GM23338 (cell line): ENCODE measurements at regions not wholly inside any gene's neighbourhood (a gene's known extent, or its start where the extent isn't known, plus 50 kb on each side); places are given as distances from the start of the nearest gene placed in this dataset.

ENCODE experiments used
- ATAC-seq: fragments of 200-7000 bp; cut with Tn5 transposase; 3 replicates; pipeline ENCODE4 v1.9.1; 2020
- DNase-seq: peaks from one replicate; pipeline ENCODE4 v3.0.0-alpha.2; 2015; ENCODE audit warnings: low spot score
- H2AFZ ChIP-seq: fragments of 200-600 bp; sonication (generic); 2 replicates; pipeline ENCODE4 v1.8.0; 2016; ENCODE audit warnings: antibody characterized with exemption, mild to moderate bottlenecking, moderate library complexity
- H3F3A ChIP-seq: fragments of 200-600 bp; sonication (generic); replicated peaks from 2 replicates; pipeline ENCODE4 v1.8.0; 2017; ENCODE audit warnings: antibody characterized with exemption, mixed run types, low read depth
- H3K27ac ChIP-seq: fragments of 200-600 bp; sonication (generic); 2 replicates; pipeline ENCODE4 v1.6.1; 2016; ENCODE audit warnings: low read depth
- H3K27me3 ChIP-seq: fragments of 200-600 bp; sonication (generic); 2 replicates; pipeline ENCODE4 v1.8.0; 2016; ENCODE audit warnings: mild to moderate bottlenecking, mixed run types, moderate library complexity; ENCODE audit not compliant: insufficient read depth
- H3K36me3 ChIP-seq: fragments of 200-600 bp; sonication (generic); 2 replicates; pipeline ENCODE4 v1.8.0; 2016; ENCODE audit warnings: mild to moderate bottlenecking; ENCODE audit not compliant: insufficient read depth
- H3K4me1 ChIP-seq: fragments of 200-600 bp; sonication (generic); 2 replicates; pipeline ENCODE4 v1.8.0; 2016; ENCODE audit warnings: mild to moderate bottlenecking, moderate library complexity; ENCODE audit not compliant: insufficient read depth
- H3K4me2 ChIP-seq: fragments of 200-600 bp; sonication (generic); 2 replicates; pipeline ENCODE4 v1.7.1; 2017; ENCODE audit warnings: mixed run types
- H3K4me3 ChIP-seq: fragments of 200-600 bp; sonication (generic); 2 replicates; pipeline ENCODE4 v1.6.1; 2016; ENCODE audit warnings: mixed run types
- H3K79me2 ChIP-seq: fragments of 200-600 bp; sonication (generic); replicated peaks from 2 replicates; pipeline ENCODE4 v1.8.0; 2017; ENCODE audit warnings: mild to moderate bottlenecking; ENCODE audit not compliant: insufficient read depth
- H3K9me2 ChIP-seq: fragments of 200-600 bp; sonication (generic); 2 replicates; pipeline ENCODE4 v1.8.0; 2017; ENCODE audit not compliant: insufficient read depth
- H4K20me1 ChIP-seq: fragments of 200-600 bp; sonication (generic); replicated peaks from 2 replicates; pipeline ENCODE4 v1.8.0; 2017; ENCODE audit warnings: mild to moderate bottlenecking; ENCODE audit not compliant: insufficient read depth
- H3K27ac Mint-ChIP-seq: 2 replicates; pipeline ENCODE4 v1.8.0; 2020; ENCODE audit warnings: inconsistent platforms, mild to moderate bottlenecking, moderate library complexity, mixed read lengths
- H3K27me3 Mint-ChIP-seq: 3 replicates; pipeline ENCODE4 v1.8.0; 2022; ENCODE audit warnings: low read depth, mild to moderate bottlenecking, moderate library complexity, mixed read lengths, inconsistent platforms; ENCODE audit not compliant: insufficient read depth, poor library complexity
- H3K36me3 Mint-ChIP-seq: 3 replicates; pipeline ENCODE4 v1.8.0; 2021; ENCODE audit warnings: low read depth, mild to moderate bottlenecking, inconsistent platforms, moderate library complexity, mixed read lengths
- H3K4me1 Mint-ChIP-seq: 3 replicates; pipeline ENCODE4 v1.8.0; 2020; ENCODE audit warnings: mild to moderate bottlenecking, inconsistent platforms, mixed read lengths
- H3K4me3 Mint-ChIP-seq: 3 replicates; pipeline ENCODE4 v1.8.0; 2021; ENCODE audit warnings: moderate library complexity, mild to moderate bottlenecking, inconsistent platforms, mixed read lengths
- H3K9me3 Mint-ChIP-seq: 3 replicates; pipeline ENCODE4 v1.8.0; 2020; ENCODE audit warnings: moderate library complexity, mild to moderate bottlenecking, inconsistent platforms, mixed read lengths
- CREB1 ChIP-seq: fragments of 250-450 bp; sonication (Bioruptor Pico); IDR thresholded peaks from 2 replicates; pipeline ENCODE4 v1.5.0; 2020; ENCODE audit warnings: low read depth, mild to moderate bottlenecking, moderate library complexity
- EZH2 ChIP-seq: fragments of 200-600 bp; sonication (generic); IDR thresholded peaks from one replicate; pipeline ENCODE4 v1.8.0; 2017; ENCODE audit warnings: antibody characterized with exemption, mild to moderate bottlenecking, low read depth; ENCODE audit not compliant: unreplicated experiment
- EZH2phosphoT487 ChIP-seq: fragments of 200-600 bp; sonication (generic); IDR thresholded peaks from one replicate; pipeline ENCODE4 v1.8.1; 2018; ENCODE audit warnings: antibody characterized with exemption; ENCODE audit not compliant: unreplicated experiment
- JUNB ChIP-seq: IDR thresholded peaks from one replicate; pipeline ENCODE4 v1.6.1; 2016; ENCODE audit warnings: antibody characterized with exemption; ENCODE audit not compliant: unreplicated experiment
- NANOG ChIP-seq: IDR thresholded peaks from 2 replicates; pipeline ENCODE4 v1.6.1; 2016; ENCODE audit warnings: antibody characterized with exemption, borderline replicate concordance
- POLR2AphosphoS5 ChIP-seq: IDR thresholded peaks from 2 replicates; pipeline ENCODE4 v1.6.1; 2016; ENCODE audit warnings: antibody characterized with exemption, low read depth
- STAT1 ChIP-seq: IDR thresholded peaks from one replicate; pipeline ENCODE4 v1.6.1; 2016; ENCODE audit warnings: antibody characterized with exemption; ENCODE audit not compliant: unreplicated experiment
- ZNF114 ChIP-seq: fragments of 250-450 bp; sonication (Bioruptor Pico); IDR thresholded peaks from 2 replicates; pipeline ENCODE4 v1.5.0; 2020; ENCODE audit warnings: mild to moderate bottlenecking, moderate library complexity
- ZNF331 ChIP-seq: fragments of 250-450 bp; sonication (Bioruptor Pico); IDR thresholded peaks from 2 replicates; pipeline ENCODE4 v1.5.0; 2020; ENCODE audit warnings: low read depth, mild to moderate bottlenecking, moderate library complexity
- TF ChIP-seq, protein P1 (sequence below), 2 experiments: fragments of 200-600 bp in 1 of 2; sonication (generic) in 1 of 2; conservative IDR thresholded peaks; 2 replicates each; pipeline versions ENCODE4 v1.5.1 to v1.6.1; 2016 to 2017; ENCODE audit warnings: antibody characterized with exemption in 2 of 2, low read depth in 2 of 2, mild to moderate bottlenecking in 2 of 2, moderate library complexity in 1 of 2
- TF ChIP-seq, protein P2 (sequence below): fragments of 250-450 bp; sonication (Bioruptor Pico); IDR thresholded peaks from 2 replicates; pipeline ENCODE4 v1.5.0; 2020; ENCODE audit warnings: mild to moderate bottlenecking, moderate library complexity
- TF ChIP-seq, protein P3 (sequence below): IDR thresholded peaks from 2 replicates; pipeline ENCODE4 v1.6.1; 2016; ENCODE audit warnings: antibody characterized with exemption
- TF ChIP-seq, protein P4 (sequence below): IDR thresholded peaks from one replicate; pipeline ENCODE4 v1.6.1; 2018; ENCODE audit warnings: antibody characterized with exemption; ENCODE audit not compliant: unreplicated experiment

DNA sequence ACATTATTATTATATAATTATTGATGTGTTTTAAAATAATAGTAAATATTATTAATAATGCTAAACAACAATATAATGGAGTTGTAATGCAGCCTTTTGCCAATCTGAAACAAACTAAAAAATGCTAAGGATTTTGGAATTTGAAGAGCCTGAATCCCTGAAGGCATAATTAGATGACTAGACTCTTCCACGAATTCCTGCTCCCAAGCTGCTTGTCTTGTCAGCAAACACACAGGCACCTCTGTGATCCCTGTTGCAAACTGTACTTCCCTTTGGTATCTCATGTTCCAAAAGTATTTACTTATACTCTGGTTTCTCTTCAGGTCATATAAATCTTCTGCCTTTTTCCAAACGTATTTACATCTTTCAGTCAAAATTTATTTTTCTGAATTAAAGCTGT, 1862.4 kb downstream of the OLFM4 start:
- Mint-ChIP-seq H3K9me3 (no peaks in the 10 kb centered on the region), H3K4me1 (peaks cover 3% of the 10 kb centered on the region; the same call in 2 of the 3 replicates), H3K4me3 (no peak overlapping the region), H3K27ac (no peak overlapping the region), H3K36me3 (no peaks in the 10 kb centered on the region), H3K27me3 (no peaks in the 10 kb centered on the region)
- Histone ChIP-seq H3K4me2 (no peak overlapping the region), H3K4me1 (no peaks in the 10 kb centered on the region), H3K27ac (no peak overlapping the region), H3K4me3 (no peak overlapping the region), H3K79me2 (no peaks in the 10 kb centered on the region), H3K9me2 (no peaks in the 10 kb centered on the region), H3F3A (no peaks in the 10 kb centered on the region), H3K27me3 (no peaks in the 10 kb centered on the region), H3K36me3 (no peaks in the 10 kb centered on the region), H2AFZ (no peak overlapping the region), H4K20me1 (no peaks in the 10 kb centered on the region)
- no peak for ATAC-seq
- TF ChIP-seq EZH2 (no peak), CREB1 (CRISPR knock-in tag) (no peak), ZNF331 (no peak), STAT1 (no peak), EZH2phosphoT487 (no peak), POLR2AphosphoS5 (no peak), JUNB (no peak), NANOG (no peak), ZNF114 (CRISPR knock-in tag) (no peak)
- TF ChIP-seq, protein P1, sequence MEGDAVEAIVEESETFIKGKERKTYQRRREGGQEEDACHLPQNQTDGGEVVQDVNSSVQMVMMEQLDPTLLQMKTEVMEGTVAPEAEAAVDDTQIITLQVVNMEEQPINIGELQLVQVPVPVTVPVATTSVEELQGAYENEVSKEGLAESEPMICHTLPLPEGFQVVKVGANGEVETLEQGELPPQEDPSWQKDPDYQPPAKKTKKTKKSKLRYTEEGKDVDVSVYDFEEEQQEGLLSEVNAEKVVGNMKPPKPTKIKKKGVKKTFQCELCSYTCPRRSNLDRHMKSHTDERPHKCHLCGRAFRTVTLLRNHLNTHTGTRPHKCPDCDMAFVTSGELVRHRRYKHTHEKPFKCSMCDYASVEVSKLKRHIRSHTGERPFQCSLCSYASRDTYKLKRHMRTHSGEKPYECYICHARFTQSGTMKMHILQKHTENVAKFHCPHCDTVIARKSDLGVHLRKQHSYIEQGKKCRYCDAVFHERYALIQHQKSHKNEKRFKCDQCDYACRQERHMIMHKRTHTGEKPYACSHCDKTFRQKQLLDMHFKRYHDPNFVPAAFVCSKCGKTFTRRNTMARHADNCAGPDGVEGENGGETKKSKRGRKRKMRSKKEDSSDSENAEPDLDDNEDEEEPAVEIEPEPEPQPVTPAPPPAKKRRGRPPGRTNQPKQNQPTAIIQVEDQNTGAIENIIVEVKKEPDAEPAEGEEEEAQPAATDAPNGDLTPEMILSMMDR (conservative IDR thresholded peaks at IDR 0.05; ENCODE audit: low read depth in 2 of 2): no peak
- TF ChIP-seq, protein P2, sequence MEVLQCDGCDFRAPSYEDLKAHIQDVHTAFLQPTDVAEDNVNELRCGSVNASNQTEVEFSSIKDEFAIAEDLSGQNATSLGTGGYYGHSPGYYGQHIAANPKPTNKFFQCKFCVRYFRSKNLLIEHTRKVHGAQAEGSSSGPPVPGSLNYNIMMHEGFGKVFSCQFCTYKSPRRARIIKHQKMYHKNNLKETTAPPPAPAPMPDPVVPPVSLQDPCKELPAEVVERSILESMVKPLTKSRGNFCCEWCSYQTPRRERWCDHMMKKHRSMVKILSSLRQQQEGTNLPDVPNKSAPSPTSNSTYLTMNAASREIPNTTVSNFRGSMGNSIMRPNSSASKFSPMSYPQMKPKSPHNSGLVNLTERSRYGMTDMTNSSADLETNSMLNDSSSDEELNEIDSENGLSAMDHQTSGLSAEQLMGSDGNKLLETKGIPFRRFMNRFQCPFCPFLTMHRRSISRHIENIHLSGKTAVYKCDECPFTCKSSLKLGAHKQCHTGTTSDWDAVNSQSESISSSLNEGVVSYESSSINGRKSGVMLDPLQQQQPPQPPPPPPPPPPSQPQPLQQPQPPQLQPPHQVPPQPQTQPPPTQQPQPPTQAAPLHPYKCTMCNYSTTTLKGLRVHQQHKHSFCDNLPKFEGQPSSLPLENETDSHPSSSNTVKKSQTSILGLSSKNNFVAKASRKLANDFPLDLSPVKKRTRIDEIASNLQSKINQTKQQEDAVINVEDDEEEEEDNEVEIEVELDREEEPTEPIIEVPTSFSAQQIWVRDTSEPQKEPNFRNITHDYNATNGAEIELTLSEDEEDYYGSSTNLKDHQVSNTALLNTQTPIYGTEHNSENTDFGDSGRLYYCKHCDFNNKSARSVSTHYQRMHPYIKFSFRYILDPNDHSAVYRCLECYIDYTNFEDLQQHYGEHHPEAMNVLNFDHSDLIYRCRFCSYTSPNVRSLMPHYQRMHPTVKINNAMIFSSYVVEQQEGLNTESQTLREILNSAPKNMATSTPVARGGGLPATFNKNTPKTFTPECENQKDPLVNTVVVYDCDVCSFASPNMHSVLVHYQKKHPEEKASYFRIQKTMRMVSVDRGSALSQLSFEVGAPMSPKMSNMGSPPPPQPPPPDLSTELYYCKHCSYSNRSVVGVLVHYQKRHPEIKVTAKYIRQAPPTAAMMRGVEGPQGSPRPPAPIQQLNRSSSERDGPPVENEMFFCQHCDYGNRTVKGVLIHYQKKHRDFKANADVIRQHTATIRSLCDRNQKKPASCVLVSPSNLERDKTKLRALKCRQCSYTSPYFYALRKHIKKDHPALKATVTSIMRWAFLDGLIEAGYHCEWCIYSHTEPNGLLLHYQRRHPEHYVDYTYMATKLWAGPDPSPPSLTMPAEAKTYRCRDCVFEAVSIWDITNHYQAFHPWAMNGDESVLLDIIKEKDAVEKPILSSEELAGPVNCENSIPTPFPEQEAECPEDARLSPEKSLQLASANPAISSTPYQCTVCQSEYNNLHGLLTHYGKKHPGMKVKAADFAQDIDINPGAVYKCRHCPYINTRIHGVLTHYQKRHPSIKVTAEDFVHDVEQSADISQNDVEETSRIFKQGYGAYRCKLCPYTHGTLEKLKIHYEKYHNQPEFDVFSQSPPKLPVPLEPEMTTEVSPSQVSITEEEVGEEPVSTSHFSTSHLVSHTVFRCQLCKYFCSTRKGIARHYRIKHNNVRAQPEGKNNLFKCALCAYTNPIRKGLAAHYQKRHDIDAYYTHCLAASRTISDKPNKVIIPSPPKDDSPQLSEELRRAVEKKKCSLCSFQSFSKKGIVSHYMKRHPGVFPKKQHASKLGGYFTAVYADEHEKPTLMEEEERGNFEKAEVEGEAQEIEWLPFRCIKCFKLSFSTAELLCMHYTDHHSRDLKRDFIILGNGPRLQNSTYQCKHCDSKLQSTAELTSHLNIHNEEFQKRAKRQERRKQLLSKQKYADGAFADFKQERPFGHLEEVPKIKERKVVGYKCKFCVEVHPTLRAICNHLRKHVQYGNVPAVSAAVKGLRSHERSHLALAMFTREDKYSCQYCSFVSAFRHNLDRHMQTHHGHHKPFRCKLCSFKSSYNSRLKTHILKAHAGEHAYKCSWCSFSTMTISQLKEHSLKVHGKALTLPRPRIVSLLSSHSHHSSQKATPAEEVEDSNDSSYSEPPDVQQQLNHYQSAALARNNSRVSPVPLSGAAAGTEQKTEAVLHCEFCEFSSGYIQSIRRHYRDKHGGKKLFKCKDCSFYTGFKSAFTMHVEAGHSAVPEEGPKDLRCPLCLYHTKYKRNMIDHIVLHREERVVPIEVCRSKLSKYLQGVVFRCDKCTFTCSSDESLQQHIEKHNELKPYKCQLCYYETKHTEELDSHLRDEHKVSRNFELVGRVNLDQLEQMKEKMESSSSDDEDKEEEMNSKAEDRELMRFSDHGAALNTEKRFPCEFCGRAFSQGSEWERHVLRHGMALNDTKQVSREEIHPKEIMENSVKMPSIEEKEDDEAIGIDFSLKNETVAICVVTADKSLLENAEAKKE (CRISPR knock-in tag): no peak
- TF ChIP-seq, protein P3, sequence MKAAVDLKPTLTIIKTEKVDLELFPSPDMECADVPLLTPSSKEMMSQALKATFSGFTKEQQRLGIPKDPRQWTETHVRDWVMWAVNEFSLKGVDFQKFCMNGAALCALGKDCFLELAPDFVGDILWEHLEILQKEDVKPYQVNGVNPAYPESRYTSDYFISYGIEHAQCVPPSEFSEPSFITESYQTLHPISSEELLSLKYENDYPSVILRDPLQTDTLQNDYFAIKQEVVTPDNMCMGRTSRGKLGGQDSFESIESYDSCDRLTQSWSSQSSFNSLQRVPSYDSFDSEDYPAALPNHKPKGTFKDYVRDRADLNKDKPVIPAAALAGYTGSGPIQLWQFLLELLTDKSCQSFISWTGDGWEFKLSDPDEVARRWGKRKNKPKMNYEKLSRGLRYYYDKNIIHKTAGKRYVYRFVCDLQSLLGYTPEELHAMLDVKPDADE: no peak
- TF ChIP-seq, protein P4, sequence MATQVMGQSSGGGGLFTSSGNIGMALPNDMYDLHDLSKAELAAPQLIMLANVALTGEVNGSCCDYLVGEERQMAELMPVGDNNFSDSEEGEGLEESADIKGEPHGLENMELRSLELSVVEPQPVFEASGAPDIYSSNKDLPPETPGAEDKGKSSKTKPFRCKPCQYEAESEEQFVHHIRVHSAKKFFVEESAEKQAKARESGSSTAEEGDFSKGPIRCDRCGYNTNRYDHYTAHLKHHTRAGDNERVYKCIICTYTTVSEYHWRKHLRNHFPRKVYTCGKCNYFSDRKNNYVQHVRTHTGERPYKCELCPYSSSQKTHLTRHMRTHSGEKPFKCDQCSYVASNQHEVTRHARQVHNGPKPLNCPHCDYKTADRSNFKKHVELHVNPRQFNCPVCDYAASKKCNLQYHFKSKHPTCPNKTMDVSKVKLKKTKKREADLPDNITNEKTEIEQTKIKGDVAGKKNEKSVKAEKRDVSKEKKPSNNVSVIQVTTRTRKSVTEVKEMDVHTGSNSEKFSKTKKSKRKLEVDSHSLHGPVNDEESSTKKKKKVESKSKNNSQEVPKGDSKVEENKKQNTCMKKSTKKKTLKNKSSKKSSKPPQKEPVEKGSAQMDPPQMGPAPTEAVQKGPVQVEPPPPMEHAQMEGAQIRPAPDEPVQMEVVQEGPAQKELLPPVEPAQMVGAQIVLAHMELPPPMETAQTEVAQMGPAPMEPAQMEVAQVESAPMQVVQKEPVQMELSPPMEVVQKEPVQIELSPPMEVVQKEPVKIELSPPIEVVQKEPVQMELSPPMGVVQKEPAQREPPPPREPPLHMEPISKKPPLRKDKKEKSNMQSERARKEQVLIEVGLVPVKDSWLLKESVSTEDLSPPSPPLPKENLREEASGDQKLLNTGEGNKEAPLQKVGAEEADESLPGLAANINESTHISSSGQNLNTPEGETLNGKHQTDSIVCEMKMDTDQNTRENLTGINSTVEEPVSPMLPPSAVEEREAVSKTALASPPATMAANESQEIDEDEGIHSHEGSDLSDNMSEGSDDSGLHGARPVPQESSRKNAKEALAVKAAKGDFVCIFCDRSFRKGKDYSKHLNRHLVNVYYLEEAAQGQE: no peak
- DNase-seq: no peak
